ENCODE measurements at regions not wholly inside any gene's neighbourhood (a gene's known extent, or its start where the extent isn't known, plus 50 kb on each side); places are given as distances from the start of the nearest gene placed in this dataset.

DNA sequence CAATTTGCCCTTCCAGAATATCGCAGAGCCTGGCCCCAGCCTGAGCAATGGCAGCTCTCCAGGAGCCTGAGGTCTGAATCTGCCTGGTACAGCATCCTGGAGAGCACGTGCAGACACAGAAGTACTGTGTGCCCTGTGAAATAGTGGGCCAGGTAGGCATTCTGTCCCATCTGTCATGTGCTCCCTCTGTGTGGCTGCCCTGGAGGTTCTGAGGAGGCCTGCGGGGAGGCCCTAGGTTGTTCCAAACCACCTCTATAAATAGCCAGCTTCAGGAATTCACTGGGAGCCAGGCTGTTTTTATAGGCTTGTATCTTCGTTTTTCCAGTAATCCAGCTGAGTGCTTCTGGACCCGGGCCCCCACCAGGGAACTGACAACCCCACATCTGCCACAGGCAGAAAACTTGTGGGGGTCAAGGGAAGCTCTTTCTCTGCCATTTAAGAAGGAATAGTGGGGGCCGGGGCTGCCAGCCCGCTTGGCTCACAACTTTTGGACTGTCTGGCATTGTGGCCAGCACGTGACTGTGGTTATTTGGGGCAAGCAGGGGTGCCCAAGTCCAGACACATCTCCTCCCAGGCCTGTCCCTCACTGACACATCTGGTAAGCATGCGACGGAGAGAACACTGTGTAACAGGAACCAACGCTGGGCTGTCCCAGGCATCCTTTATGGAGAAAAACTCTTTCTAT lies 356.3 kb upstream of the TNRC6C start:
- no peak for DNase-seq (ENCODE audit: low spot score)

DNA sequence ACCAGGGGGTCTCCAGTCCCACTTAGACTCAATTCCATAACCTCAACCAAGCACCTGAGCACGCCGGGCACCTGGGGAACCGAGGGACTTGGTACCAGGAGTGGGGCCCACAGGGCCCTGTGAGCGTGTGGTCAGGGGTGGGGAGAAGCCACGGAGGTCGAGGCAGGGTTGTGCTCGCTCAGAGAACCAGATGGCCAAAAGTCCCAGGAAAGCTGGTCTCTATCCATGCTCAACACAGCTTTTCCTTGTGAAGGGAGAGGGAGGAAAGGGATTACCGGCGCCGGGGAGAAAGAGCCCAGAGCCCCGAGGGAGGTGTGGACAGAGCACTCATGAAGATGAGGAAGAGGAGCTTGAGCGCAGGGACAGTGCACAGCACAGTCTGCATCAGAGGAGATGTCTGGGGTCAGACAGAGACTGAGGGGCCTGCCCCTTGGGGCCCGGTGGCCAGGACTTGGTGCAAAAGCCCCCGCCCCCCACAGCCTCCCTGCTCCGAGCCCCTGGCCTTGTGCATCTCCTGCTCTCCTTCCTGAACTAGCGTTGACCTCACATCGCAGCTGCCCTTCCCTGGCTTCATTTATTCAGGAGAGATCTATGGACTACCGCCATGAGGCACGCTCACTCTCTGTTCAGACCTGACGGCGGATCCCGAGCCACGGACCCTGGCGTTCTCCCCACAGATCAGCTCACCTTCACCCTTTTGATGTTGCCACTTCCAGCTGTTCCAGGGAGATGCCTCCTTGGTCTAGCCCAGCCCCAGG lies 355.4 kb upstream of the TNRC6C start:
- no peak for DNase-seq (ENCODE audit: low spot score)

DNA sequence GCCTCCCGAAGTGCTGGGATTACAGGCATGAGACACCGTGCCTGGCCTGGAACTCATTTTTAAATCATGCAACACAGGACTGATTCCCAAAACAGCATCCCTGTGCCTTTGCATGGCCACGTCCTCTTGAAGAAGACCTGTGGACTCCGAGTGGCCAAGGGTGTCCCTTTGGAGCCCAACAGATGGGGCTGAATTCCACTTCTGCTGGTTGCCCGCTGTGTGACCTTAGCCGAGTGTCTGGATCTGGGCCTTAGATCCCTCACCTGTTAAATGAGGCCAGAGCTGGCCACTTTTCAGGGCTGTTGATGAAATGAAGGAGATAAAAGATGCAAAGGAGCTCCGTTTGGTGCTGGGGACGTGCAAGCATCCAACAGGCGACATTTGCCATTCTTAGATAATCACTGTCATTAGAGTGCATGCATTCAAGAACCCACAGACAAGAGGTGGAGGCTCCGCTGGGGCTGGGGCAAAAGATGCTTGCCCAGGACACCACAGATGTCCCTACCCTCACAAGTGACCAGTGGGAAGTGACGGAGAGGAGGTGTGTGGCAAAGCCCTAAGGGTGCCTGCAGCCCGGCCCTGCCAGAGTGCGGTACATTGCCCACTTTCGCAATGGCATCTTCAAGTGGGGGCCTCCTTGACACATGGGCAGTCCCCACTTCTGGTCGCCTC lies 354.1 kb upstream of the TNRC6C start:
- DNase-seq (ENCODE audit: low spot score) = no peak

DNA sequence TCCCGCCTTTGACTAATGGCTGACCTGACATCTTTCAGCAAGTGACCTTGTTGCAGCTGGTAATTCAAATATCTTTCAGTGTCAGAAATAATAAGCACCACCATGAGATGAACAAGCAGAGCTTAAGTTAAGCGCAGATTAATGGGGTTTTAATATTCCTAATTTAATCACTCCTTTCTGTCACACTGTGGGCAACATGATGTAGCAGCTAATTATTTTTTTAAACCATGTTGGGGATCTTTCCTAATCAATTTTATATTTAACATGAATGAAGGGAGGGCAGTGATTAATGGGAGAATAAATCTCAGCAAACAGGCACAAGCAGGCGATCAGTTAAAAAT lies 353.6 kb upstream of the TNRC6C start:
- no peak for DNase-seq (ENCODE audit: low spot score)

DNA sequence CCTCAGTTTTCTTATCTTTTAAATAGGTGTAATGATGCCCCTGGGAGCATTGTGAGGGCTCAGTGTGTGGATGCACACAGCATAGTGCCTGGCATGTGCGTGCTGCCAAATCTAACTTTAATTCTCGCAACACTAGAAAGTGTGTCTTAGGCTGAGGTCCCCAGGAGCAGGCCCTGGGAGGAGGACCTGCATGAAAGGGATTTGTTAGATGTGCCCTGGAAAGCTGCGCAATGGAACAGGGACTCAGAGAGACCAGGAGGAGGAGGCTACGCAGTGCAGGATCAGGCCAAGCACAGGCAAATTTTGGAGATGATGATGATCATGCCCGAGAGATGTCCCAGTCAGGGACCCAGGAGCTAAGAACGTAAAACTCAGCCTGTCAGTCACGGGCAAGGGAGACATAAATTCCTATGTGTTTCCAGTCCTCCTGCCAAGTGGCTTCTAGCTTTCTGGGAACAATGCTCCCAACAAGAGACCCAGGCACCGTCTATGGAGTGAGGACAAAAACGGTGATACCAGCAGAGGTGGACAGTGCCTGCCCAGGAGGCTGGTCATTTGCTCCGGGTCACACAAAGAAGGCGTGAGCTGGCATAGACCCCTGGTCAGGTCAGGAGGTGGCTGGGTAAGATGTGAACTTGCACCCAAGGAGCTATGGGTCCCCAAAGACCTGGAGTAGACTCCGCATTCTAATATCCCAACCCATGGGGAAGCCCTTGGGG lies 352.2 kb upstream of the TNRC6C start:
- DNase-seq (ENCODE audit: low spot score) = no peak

DNA sequence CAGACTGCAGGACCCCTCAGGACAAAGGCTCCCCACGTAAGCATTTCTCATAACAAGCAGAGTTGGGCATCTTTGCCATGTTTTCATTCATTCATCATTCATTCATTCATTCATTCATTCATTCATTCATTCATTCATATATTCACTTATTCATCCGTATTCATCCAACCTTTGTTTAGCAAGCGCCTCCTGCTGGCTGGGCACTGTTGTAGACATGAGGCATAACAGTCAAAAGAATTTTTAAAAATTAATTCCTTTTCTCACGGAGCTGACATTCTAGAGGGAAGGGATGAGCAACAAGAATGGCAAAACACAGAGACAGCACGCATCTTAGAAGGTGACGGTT lies 351.7 kb upstream of the TNRC6C start:
- DNase-seq (ENCODE audit: low spot score) = no peak

DNA sequence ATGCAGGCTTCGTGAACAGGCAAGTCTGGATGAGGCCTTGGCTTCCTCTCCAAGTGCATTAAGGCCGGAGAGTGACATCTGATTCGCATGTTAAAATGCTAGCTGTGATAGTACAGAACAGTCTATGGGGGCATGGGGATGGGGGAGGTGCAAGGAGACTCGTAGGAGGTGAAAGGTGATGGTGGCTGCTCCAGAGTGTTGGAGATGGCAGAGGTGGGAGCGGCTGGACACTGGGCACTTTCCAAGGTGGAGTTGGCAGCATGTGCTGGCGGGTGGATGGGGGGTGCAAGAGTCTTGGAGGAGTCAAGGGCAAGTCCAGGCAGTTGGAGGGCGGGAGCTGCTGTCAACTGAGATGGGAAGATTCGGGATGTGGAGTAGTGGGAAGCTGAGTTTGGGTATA lies 350.9 kb upstream of the TNRC6C start:
- DNase-seq (ENCODE audit: low spot score) = no peak

DNA sequence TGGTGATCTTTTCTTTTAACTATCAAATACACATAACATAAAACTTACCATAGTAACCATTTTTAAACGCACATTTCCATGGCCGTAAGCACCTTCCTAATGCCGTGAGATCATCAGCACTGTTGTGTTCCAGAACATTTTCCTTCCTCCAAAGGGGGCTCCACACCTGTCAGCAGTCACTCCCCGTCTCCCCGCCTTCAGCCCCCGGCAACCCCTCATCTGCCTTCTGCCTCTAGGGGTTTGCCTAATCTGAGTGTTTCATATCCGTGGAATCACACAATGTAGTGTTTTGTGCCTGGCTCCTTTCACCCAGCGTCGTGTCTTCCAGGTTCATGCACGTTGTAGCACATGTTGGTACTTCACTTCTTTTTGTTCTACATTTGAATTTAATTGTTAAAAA lies 350.1 kb upstream of the TNRC6C start:
- DNase-seq (ENCODE audit: low spot score) = no peak

DNA sequence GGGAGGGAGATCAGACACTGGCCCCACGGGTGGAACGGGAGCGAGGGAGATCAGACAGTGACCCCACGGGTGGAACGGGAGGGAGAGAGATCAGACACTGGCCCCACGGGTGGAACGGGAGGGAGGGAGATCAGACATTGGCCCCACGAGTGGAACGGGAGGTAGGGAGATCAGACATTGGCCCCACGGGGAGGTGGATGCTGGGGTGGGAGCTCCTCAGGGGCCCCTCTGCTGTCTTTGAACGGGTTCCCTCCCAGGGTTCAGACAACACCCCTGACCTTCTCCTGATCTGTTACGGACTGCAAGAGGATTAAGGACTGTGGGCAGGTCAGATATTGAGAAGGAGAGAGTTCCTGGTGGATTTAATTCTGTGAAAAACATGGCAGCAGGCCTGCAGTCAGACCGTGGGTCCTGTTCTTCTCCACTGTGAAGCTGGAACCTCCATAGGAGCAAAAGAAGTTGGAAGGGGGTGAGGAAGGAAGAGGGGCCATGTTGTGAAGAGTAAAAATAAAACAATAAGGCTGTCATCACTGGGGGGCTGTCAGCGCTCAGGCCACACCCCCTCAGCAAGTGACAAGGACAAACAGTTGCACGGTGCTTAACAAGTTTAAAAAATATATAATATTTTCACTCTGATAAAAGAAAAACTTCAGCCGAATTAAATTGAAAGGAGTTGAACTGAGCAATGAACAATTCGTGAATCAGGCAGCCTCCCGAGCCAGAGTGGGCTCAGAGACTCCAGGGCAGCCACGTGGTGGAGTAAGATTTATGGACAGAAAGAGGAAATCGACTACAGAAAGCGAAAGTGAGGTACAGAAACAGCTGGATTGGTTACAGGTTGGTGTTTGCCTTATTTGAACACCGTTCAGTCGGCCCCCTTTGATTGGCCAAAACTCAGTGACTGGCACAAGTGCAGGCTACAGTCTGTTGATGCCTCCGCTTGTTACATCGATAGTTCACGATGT lies 348.7 kb upstream of the TNRC6C start:
- DNase-seq (ENCODE audit: low spot score) = peak; percentile 76

DNA sequence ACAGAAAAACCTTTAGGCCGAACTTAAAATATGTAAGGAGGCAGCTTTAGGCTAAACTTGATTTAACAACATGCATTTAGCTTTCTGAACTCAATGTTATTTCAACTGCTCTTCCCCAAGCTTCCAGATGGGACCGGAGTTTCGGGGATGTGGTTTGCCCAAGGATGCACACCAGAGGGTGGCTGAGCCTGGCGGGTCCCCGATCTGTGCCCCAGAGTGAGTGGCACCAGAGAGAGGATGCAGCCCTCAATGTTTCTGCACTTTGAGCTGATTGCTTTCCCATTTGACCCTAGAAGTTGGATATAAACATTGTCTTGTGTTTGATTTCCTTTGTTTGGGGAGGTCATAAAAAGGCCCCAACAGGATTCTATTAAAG lies 348.0 kb upstream of the TNRC6C start:
- peak; percentile 26 for DNase-seq (ENCODE audit: low spot score)

DNA sequence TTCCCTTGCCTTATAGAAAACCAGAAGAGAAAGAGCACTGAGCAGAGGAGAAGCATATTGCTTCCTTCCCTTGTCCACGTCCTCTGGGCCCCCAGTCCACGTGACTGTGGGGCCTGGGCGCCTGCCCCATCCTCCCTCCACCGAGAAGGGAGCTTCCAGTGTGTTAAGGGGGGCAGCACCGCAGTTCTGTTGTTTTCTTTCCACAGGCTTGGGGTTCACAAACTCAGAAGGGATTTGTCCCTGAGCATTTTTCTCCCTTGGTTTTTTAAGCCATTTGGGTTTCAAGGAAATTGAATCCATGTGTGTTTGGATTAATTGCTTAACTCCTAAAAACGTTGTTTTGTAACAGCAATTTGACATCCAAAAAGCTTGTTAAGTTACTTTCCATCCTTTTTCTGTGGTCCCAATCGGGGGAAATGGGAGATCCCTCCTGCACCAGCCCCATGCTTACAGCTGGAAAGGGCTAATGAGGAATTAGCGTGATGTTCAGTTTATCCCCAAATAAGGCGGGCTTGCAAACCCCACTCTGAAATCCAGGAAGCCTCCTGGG lies 347.5 kb upstream of the TNRC6C start:
- no peak for DNase-seq (ENCODE audit: low spot score)

DNA sequence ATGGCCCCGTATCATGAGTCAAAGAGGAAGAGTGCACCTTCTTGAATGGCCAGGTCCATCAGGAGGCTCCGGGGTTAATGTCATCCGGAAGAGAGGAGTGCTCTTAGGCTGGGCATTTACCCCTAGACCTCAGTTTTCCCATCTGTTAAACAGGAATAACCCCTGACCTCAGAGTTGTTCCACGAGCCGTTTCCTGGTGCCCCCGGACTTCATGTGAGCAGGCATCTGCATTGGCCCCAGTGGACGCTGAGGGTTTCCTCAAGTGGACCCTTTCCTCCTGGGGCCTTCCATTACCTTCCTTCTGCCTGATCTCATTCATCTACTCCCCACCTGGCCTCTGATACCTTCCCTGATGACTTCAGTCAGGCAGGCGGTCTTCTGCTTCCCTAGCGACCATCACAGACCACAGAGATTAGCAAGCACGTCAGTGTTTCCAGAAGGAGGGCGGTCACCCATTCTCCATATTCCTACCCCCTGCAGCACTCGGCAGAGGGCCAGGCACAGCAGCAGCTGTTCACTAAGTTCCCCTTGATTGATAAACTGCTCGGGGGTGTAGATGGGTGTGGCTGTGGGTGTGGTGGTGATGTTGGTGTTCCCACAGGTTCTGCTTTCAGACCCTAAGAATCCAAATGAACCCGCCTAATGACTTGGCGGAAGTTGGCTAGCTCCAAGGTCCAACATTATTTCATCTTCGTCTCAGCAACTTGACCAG lies 346.6 kb upstream of the TNRC6C start:
- DNase-seq (ENCODE audit: low spot score) = no peak

DNA sequence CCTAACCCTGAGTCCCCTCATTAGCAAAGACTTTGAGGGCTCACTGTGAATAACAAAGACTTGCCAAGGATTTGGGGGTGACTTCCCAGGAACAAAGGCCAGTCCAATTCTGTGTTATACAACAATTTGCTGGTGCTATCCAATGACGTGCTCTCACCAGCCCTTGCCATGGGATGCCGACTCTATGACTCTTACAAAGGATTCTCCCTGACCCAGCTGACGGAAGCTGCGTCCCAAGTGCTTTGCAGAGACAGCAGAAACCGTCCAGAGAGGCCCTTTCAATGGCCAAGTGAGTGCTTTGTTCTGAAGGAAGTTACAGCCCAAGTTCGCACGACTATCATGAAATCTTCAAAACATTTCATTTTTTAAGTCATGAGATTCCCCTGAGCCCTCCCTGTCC lies 345.3 kb upstream of the TNRC6C start:
- no peak for DNase-seq (ENCODE audit: low spot score)

DNA sequence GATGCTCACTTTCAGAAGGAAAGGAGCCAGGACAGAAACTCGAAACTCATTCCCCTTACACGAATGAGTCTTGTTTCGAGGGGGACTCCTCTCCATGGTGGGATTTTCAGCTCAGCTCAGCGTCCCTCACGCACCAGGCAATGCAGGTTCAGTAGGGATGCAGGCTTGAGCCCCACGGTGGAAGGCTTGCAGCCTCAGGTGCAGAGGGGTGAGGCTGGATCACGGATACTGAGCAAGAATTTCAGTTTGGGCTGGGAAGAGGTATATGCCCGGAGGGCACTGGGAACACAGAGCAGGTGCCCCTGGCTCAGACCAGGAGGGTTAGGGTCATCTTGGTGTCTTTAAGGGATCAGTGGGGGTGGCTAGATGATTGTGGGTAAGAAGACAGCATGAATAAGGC lies 344.9 kb upstream of the TNRC6C start:
- no peak for DNase-seq (ENCODE audit: low spot score)

DNA sequence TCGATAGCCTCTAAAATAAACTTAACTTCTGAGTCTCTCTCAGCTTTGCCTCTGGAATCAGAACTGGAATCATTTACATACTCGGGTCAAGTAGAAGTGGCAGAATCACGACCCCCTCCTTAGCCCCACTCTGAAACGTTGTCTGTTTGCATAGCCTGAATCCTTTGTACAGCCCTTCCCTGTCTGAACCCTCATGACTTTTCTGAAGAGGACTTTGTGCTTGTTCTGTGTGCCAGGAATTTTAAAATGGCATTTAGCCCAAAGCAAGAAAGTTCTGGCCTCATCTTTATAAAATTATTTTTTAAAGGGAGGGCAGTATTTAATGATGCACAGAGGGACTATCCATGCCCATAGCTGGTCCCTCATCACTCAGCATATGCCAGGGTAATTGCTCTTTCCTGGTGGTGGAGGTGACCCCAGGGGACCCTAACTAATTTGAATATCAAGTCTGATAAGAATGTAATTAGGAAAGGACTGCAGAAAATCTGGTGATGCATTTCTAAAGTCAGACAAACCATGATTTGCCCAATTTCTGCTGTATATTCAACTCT lies 342.7 kb upstream of the TNRC6C start:
- DNase-seq (ENCODE audit: low spot score) = no peak

DNA sequence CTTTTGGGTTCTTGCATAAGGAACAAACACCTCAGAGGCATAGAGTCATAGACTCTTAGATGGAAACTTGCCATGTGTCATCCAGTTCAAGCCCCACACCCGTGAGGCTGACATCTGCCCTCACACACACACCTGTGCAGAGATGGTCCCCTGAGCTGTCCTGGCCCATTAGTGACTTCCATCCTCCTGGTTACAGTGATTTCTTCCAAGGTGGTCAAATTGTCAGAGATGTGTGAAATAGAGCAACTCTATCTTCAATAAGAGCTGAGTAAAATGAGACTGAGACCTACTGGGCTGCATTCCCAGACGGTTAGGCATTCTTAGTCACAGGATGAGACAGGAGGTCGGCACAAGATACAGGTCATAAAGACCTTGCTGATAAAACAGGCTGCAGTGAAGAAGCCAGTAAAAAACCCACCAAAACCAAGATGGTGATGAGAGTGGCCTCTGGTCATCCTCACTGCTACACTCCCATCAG lies 342.2 kb upstream of the TNRC6C start:
- DNase-seq (ENCODE audit: low spot score) = no peak

DNA sequence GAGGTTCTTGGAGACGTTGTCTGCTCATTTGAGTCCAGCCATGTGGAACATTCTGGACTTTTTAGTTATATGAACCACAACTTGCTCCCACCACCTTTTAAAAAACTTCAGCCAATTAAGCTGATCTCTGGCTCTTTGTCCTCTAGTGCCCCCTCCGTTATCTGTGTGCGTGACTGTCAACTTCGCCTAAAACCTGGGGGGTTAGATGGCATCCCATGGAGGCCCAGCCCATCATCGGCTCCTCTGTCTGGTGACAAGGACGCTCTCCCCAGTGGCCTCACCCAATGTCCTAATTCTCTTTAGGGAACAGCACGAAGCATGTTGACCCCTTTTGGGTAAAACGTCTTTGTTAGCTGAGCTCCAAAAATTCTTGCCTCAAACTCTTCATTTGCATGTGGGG lies 341.0 kb upstream of the TNRC6C start:
- DNase-seq (ENCODE audit: low spot score) = no peak

DNA sequence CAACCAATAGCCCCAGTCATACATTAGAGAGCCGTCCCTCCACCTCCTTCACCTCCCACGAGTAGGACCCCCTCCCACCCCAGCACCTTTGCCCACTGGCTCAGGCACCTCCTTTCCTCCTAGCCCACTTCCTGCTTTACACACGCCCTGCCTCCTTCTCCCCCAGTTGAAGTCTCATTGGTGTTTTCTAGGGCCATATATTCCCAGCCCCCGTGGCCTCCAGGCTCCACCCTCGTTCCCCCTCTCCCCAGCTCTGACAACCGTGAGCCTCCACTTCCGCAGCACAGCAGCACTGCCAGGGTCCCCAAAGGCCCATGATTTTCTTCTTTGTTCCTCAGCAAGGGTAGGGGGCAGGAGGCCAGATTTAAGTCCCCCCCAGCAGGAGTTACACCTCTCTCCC lies 340.3 kb upstream of the TNRC6C start:
- DNase-seq (ENCODE audit: low spot score) = no peak

DNA sequence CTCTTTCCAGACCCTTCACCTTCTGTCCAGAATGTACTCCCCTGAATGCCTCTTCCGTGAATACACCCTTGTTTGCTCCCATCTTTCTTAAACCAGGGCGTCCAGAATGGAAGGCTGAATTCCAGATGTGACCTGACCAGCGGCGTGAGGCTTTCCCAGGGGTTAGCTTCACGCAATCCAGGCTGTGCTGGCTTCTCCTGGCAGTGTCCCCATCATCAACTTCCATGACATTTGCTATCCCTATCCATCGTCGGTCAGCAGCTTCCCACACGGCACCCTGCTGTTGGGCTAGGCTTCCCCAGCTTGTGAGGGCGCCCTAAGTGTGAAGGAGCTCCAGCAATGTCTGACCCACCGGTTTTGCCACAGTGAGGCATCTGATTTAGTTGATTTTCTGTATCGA lies 339.8 kb upstream of the TNRC6C start:
- DNase-seq (ENCODE audit: low spot score) = no peak

DNA sequence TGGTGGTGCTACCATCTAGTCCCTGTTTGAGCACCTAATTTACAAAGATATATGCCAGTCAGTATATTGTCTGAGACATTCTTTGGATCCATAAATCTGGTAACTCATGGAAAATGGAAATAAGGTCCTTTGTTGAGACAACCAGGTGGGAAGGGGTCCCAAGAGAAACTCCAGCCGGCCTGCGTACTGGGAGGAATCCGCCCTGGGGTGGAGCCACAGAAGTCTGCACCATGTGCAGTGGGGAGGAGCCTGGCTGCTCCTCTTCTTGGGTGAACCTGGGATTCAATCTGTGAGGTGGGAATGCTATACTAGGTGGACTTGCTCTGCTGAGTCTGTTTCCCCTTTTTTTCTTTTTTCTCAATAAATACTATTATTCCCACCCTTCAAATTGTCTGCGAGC lies 339.2 kb upstream of the TNRC6C start:
- DNase-seq (ENCODE audit: low spot score) = no peak
